HCT116 (cell line): ENCODE measurements at regions not wholly inside any gene's neighbourhood (a gene's known extent, or its start where the extent isn't known, plus 50 kb on each side); places are given as distances from the start of the nearest gene placed in this dataset.

ENCODE experiments used
- EGR1 ChIP-seq: IDR thresholded peaks from 2 replicates; pipeline ENCODE4 v1.6.1; 2012; ENCODE audit warnings: low read depth
- EZH2 ChIP-seq: fragments of 200-600 bp; sonication (generic); IDR thresholded peaks from 2 replicates; pipeline ENCODE4 v1.6.1; 2017; ENCODE audit warnings: antibody characterized with exemption, mixed run types
- FOSL1 ChIP-seq: IDR thresholded peaks from 2 replicates; pipeline ENCODE4 v1.6.1; 2012; ENCODE audit warnings: low read depth
- JUND ChIP-seq: IDR thresholded peaks from 2 replicates; pipeline ENCODE4 v1.6.1; 2012
- POLR2AphosphoS5 ChIP-seq: IDR thresholded peaks from 2 replicates; pipeline ENCODE4 v1.6.1; 2011; ENCODE audit warnings: mild to moderate bottlenecking, low read depth, low read length, moderate library complexity
- SIN3A ChIP-seq: IDR thresholded peaks from 2 replicates; pipeline ENCODE4 v1.6.1; 2012; ENCODE audit warnings: low read depth
- SP1 ChIP-seq: IDR thresholded peaks from 2 replicates; pipeline ENCODE4 v1.6.1; 2012; ENCODE audit warnings: low read depth
- TCF7L2 ChIP-seq: IDR thresholded peaks from 2 replicates; pipeline ENCODE4 v1.7.0; 2011; ENCODE audit warnings: borderline replicate concordance, inconsistent platforms; ENCODE audit not compliant: insufficient read depth, insufficient read length; ENCODE audit errors: extremely low read depth
- TF ChIP-seq, protein P1 (sequence below): IDR thresholded peaks from 2 replicates; pipeline ENCODE4 v1.6.1; 2012
- TF ChIP-seq, protein P2 (sequence below): IDR thresholded peaks from 2 replicates; pipeline ENCODE4 v1.6.1; 2011; ENCODE audit warnings: mild to moderate bottlenecking, low read length, moderate library complexity; ENCODE audit not compliant: insufficient replicate concordance; ENCODE audit errors: extremely low read depth
- TF ChIP-seq, protein P3 (sequence below), 3 experiments: fragments of 200-600 bp in 1 of 3; sonication (generic) in 1 of 3; IDR thresholded peaks in 2 of 3; conservative IDR thresholded peaks in 1 of 3; 2 replicates each; pipeline ENCODE4 v1.5.1; 2012 to 2017; ENCODE audit warnings: low read depth in 2 of 3, low read length in 2 of 3, antibody characterized with exemption in 1 of 3, borderline replicate concordance in 1 of 3, control low read depth in 1 of 3, mild to moderate bottlenecking in 1 of 3, mixed read lengths in 1 of 3, mixed run types in 1 of 3, moderate library complexity in 1 of 3; ENCODE audit not compliant: insufficient read depth in 1 of 3

GRCh38 chr10:34013235-34013634, 678.8 kb upstream of the NRP1 start:
- TF ChIP-seq EGR1 (no peak), SIN3A (no peak), TCF7L2 (no peak), SP1 (no peak), POLR2AphosphoS5 (no peak), FOSL1 (no peak), EZH2 (no peak), JUND (no peak)
- TF ChIP-seq, protein P1, sequence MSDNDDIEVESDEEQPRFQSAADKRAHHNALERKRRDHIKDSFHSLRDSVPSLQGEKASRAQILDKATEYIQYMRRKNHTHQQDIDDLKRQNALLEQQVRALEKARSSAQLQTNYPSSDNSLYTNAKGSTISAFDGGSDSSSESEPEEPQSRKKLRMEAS, result no peak
- TF ChIP-seq, protein P2, sequence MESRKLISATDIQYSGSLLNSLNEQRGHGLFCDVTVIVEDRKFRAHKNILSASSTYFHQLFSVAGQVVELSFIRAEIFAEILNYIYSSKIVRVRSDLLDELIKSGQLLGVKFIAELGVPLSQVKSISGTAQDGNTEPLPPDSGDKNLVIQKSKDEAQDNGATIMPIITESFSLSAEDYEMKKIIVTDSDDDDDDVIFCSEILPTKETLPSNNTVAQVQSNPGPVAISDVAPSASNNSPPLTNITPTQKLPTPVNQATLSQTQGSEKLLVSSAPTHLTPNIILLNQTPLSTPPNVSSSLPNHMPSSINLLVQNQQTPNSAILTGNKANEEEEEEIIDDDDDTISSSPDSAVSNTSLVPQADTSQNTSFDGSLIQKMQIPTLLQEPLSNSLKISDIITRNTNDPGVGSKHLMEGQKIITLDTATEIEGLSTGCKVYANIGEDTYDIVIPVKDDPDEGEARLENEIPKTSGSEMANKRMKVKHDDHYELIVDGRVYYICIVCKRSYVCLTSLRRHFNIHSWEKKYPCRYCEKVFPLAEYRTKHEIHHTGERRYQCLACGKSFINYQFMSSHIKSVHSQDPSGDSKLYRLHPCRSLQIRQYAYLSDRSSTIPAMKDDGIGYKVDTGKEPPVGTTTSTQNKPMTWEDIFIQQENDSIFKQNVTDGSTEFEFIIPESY, result no peak
- TF ChIP-seq, protein P3, sequence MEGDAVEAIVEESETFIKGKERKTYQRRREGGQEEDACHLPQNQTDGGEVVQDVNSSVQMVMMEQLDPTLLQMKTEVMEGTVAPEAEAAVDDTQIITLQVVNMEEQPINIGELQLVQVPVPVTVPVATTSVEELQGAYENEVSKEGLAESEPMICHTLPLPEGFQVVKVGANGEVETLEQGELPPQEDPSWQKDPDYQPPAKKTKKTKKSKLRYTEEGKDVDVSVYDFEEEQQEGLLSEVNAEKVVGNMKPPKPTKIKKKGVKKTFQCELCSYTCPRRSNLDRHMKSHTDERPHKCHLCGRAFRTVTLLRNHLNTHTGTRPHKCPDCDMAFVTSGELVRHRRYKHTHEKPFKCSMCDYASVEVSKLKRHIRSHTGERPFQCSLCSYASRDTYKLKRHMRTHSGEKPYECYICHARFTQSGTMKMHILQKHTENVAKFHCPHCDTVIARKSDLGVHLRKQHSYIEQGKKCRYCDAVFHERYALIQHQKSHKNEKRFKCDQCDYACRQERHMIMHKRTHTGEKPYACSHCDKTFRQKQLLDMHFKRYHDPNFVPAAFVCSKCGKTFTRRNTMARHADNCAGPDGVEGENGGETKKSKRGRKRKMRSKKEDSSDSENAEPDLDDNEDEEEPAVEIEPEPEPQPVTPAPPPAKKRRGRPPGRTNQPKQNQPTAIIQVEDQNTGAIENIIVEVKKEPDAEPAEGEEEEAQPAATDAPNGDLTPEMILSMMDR (IDR thresholded peaks at IDR 0.05 in 2 of 3, conservative IDR thresholded peaks at IDR 0.05 in 1 of 3; ENCODE audit: borderline replicate concordance in 1 of 3, insufficient read depth in 1 of 3, low read depth in 2 of 3, low read length in 2 of 3), result no peak
